Osteoblast (primary cell): ENCODE measurements at regions not wholly inside any gene's neighbourhood (a gene's known extent, or its start where the extent isn't known, plus 50 kb on each side); places are given as distances from the start of the nearest gene placed in this dataset.

Source experiments
- DNase-seq: peaks from one replicate; pipeline ENCODE4 v3.0.0; 2011; ENCODE audit warnings: low spot score, mixed read lengths; ENCODE audit not compliant: insufficient read length; ENCODE audit errors: missing footprints
- H2AFZ ChIP-seq: 2 replicates; pipeline ENCODE4 v1.6.0; 2011; ENCODE audit warnings: mild to moderate bottlenecking, low read length
- H3K27ac ChIP-seq: 2 replicates; pipeline ENCODE4 v1.5.1; 2011; ENCODE audit warnings: mild to moderate bottlenecking, low read depth, low read length, moderate library complexity
- H3K27me3 ChIP-seq: 2 replicates; pipeline ENCODE4 v1.6.0; 2012; ENCODE audit warnings: mild to moderate bottlenecking, control low read depth, inconsistent platforms, low read length, moderate library complexity; ENCODE audit not compliant: insufficient read depth
- H3K36me3 ChIP-seq: 2 replicates; pipeline ENCODE4 v1.5.1; 2011; ENCODE audit warnings: mild to moderate bottlenecking, low read length, control low read depth, moderate library complexity; ENCODE audit not compliant: insufficient read depth
- H3K4me1 ChIP-seq: 2 replicates; pipeline ENCODE4 v1.5.1; 2011; ENCODE audit warnings: mild to moderate bottlenecking, low read length, control low read depth, moderate library complexity; ENCODE audit not compliant: insufficient read depth
- H3K4me2 ChIP-seq: 2 replicates; pipeline ENCODE4 v1.6.0; 2011; ENCODE audit warnings: mild to moderate bottlenecking, low read length; ENCODE audit not compliant: insufficient read depth
- H3K4me3 ChIP-seq: fragments of 200-600 bp; sonication (generic); 3 replicates; pipeline ENCODE4 v1.5.1; 2012; ENCODE audit warnings: mild to moderate bottlenecking, low read length, inconsistent platforms; ENCODE audit not compliant: insufficient read depth
- H3K79me2 ChIP-seq: 2 replicates; pipeline ENCODE4 v1.6.0; 2012; ENCODE audit warnings: mild to moderate bottlenecking, low read length, control low read depth, inconsistent platforms; ENCODE audit not compliant: insufficient read depth
- H3K9me3 ChIP-seq: 2 replicates; pipeline ENCODE4 v1.5.1; 2011; ENCODE audit warnings: low read depth, low read length, control low read depth
- H4K20me1 ChIP-seq: 2 replicates; pipeline ENCODE4 v1.6.0; 2012; ENCODE audit warnings: mild to moderate bottlenecking, low read length, control low read depth; ENCODE audit not compliant: insufficient read depth
- TF ChIP-seq, protein P1 (sequence below): IDR thresholded peaks from 2 replicates; pipeline ENCODE4 v1.5.1; 2011; ENCODE audit warnings: mild to moderate bottlenecking, low read depth, low read length, moderate library complexity; ENCODE audit errors: extremely low read depth

GRCh38 chr10:130884456-130884855 lies 427.1 kb downstream of the TCERG1L start:
- Histone ChIP-seq H3K4me3 (no peak overlapping the region), H3K36me3 (no peaks in the 10 kb centered on the region), H2AFZ (no peak overlapping the region), H3K9me3 (no peaks in the 10 kb centered on the region), H3K27me3 (no peaks in the 10 kb centered on the region), H3K79me2 (no peaks in the 10 kb centered on the region), H4K20me1 (no peaks in the 10 kb centered on the region), H3K4me1 (no peaks in the 10 kb centered on the region), H3K27ac (no peak overlapping the region), H3K4me2 (no peak overlapping the region)
- DNase-seq: no peak
- TF ChIP-seq, protein P1, sequence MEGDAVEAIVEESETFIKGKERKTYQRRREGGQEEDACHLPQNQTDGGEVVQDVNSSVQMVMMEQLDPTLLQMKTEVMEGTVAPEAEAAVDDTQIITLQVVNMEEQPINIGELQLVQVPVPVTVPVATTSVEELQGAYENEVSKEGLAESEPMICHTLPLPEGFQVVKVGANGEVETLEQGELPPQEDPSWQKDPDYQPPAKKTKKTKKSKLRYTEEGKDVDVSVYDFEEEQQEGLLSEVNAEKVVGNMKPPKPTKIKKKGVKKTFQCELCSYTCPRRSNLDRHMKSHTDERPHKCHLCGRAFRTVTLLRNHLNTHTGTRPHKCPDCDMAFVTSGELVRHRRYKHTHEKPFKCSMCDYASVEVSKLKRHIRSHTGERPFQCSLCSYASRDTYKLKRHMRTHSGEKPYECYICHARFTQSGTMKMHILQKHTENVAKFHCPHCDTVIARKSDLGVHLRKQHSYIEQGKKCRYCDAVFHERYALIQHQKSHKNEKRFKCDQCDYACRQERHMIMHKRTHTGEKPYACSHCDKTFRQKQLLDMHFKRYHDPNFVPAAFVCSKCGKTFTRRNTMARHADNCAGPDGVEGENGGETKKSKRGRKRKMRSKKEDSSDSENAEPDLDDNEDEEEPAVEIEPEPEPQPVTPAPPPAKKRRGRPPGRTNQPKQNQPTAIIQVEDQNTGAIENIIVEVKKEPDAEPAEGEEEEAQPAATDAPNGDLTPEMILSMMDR: no peak

GRCh38 chr10:130885021-130885655 lies 426.4 kb downstream of the TCERG1L start:
- Histone ChIP-seq H3K9me3 (no peaks in the 10 kb centered on the region), H3K79me2 (no peaks in the 10 kb centered on the region), H4K20me1 (no peaks in the 10 kb centered on the region), H3K4me3 (no peak overlapping the region), H3K4me1 (no peaks in the 10 kb centered on the region), H3K4me2 (no peak overlapping the region), H3K27me3 (no peaks in the 10 kb centered on the region), H2AFZ (no peak overlapping the region), H3K36me3 (no peaks in the 10 kb centered on the region), H3K27ac (no peak overlapping the region)
- no peak for DNase-seq
- TF ChIP-seq, protein P1: no peak

GRCh38 chr10:130887170-130887569 lies 424.4 kb downstream of the TCERG1L start:
- no peaks in the 10 kb centered on the region for H3K4me1 ChIP-seq
- TF ChIP-seq, protein P1: no peak
- H3K79me2 ChIP-seq: no peaks in the 10 kb centered on the region
- no peaks in the 10 kb centered on the region for H3K36me3 ChIP-seq
- H3K9me3 ChIP-seq: no peaks in the 10 kb centered on the region
- H3K4me3 ChIP-seq: no peak overlapping the region
- no peaks in the 10 kb centered on the region for H4K20me1 ChIP-seq
- H3K27me3 ChIP-seq: no peaks in the 10 kb centered on the region
- H2AFZ ChIP-seq: no peak overlapping the region
- no peak for DNase-seq
- H3K27ac ChIP-seq: no peak overlapping the region
- H3K4me2 ChIP-seq: no peak overlapping the region

- no peaks in the 10 kb centered on the region for H3K9me3 ChIP-seq
- H2AFZ ChIP-seq: no peak overlapping the region
- H3K27ac ChIP-seq: no peak overlapping the region
- no peaks in the 10 kb centered on the region for H3K36me3 ChIP-seq
- H3K79me2 ChIP-seq: no peaks in the 10 kb centered on the region
- no peak overlapping the region for H3K4me2 ChIP-seq
- no peaks in the 10 kb centered on the region for H3K27me3 ChIP-seq
- DNase-seq: no peak
- H3K4me3 ChIP-seq: no peak overlapping the region
- H4K20me1 ChIP-seq: no peaks in the 10 kb centered on the region
- TF ChIP-seq, protein P1: no peak
- H3K4me1 ChIP-seq: no peaks in the 10 kb centered on the region
Observed at GRCh38 chr10:130888493-130888892, 423.0 kb downstream of the TCERG1L start.
